Stimulated activated naive CD8-positive, alpha-beta T cell treated with anti-CD3 and anti-CD28 coated beads, Interleukin-15, Interleukin-2, amounts not matched to agents 100 U/mL and 50 U/mL, for 24 hours (primary cell): ENCODE measurements at regions not wholly inside any gene's neighbourhood (a gene's known extent, or its start where the extent isn't known, plus 50 kb on each side); places are given as distances from the start of the nearest gene placed in this dataset.
"Not testable (repeated sequence)": the region's sequence is repeated elsewhere in the genome, so short reads cannot be mapped to it uniquely, and the experiment has no call there.

Experiments
- ATAC-seq: fragments of 150-1000 bp; cut with Tn5 transposase; one replicate; pipeline ENCODE4 v1.10.0; 2021
- DNase-seq: peaks from one replicate; pipeline ENCODE4 v3.0.0; 2021

DNA sequence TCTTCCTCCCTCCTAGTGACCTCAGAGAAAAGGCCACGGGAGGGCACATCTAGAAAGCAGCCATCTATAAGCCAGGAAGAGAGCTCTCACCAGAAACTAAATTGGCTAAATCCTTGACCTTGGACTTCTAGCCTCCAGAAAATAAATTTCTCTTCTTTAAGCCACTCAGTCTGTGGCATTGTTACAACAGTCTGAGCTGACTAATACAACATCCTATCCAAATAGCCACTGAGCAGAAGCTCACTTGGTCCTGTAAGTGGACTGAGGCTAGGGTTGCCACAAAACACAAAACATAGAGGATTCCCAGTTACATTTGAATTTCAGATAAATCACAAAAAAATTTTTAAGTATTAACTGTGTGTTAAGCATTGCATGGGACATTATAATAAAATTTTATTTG, 383.4 kb downstream of the MLLT3 start:
- DNase-seq = no peak
- no peak for ATAC-seq

DNA sequence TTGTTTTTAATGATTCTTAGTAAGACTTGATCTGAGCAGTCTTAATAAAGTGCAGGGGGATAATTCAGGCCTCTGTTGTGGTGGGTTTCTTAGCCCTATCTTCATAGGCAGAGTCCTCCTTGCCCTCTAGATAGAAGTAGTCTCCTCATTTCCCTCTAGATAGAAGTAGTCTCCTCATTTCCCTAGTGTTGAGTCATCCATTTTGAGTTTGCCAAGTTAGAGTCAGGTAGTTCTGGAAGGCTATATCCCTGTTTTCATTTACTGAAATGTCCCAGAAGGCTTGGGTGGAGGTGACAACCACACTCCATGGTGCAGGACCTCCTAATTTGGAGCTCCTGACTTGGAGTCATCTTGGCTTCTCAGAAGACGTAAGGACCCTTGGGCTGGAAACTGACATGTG, 384.6 kb downstream of the MLLT3 start:
- no peak for DNase-seq

DNA sequence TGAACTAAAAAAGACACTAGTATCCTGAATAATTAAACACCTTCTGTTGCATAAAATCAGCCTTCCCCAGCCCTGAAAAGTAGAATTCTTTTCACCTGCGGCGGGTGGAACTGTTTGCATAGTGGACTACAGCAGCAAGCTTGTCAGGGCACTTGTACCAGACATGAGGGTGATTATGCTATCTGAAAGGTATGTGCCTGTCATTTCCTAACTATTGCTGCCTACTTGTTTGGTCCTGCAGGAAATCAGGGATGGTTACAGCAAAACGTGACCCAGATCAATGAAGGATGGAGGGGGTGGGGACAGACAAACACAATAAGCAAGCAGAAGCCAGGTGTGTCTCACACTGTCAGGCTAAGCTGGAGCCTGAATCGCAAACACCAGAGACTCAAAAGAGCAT, 385.6 kb downstream of the MLLT3 start:
- ATAC-seq (no peak), DNase-seq (no peak)

More for the DNA sequence above, 384.6 kb downstream of the MLLT3 start:
- ATAC-seq = no peak

DNA sequence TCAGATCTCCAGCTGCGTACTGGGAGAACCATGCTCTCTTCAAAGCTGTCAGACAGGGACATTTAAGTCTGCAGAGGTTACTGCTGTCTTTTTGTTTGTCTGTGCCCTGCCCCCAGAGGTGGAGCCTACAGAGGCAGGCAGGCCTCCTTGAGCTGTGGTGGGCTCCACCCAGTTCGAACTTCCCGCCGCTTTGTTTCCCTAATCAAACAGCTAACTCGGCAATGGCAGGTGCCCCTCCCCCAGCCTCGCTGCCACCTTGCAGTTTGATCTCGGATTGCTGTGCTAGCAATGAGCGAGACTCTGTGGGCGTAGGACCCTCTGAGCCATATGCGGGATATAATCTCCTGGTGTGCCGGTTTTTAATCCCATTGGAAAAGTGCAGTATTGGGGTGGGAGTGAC, 387.1 kb downstream of the MLLT3 start:
- not testable (repeated sequence) for ATAC-seq

DNA sequence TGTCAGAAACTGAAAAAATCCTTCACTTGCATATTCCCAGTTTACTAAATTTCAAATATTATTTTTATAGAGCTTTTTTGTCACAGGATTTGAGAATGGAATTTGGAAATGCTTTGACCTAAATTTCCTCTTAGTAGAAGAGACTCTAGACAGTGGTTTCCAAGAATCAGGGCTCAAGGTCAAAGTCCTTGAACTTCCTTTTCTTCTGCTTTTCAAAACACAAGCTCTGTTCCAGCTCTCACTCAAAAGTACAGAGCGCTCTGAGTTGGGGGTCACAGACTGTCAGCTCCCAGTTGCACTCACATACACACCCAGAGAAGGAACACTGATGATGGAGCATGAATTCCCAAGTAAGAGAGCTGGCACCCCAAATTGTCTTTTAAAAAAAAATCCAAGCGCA, 394.2 kb downstream of the MLLT3 start:
- DNase-seq (no peak), ATAC-seq (no peak)

More for the DNA sequence above, 387.1 kb downstream of the MLLT3 start:
- DNase-seq = not testable (repeated sequence)

DNA sequence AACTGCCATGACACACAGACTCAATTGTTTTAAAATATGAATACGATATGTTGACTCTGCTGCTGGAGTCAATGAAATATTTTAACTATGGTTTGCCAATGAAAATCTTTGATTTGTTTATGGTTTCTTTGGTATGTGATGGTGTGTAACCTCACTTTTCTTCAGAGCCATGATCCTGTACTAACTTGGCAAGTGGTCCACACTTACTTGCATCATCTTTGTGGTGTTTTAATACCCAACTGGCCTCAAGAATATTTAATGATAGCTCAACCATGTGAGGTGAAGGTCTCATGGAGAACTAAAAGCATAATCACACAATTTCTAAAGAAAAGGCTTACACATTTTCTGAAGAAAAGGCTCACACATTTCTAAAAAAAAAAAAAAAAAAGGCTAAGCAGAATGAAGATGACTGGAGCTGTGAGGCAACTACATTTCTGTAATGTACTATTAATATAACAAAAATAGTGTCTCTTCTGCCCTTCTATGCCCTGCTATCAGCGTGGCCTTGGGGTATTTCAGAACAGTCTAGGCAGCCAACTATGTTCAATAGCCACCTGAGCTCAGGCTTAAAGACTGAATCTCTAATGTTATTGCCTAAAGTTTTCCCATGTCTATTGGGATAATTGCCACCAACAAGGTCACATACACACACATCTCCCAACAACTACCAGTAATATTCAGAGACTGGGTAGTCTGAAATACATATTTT, 395.0 kb downstream of the MLLT3 start:
- DNase-seq (no peak), ATAC-seq (no peak)

DNA sequence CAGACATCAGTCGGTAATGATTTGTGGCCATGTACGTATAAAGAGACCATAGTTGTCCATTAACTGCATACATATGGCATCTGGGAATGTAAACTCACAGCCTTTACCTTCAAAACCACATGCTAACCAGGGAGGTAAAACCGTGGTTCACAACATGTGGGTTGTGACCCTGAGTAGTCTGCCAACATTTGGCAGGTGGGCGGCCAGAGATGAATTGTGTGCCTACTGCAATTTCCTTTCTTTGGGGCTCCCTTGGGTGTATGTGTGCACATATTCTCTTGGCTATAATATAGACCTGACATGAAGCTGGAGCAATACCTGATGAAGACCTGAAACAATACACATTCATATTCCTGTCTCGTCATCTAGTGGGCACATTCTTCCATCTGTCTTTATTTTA, 396.0 kb downstream of the MLLT3 start:
- ATAC-seq = no peak
- no peak for DNase-seq

DNA sequence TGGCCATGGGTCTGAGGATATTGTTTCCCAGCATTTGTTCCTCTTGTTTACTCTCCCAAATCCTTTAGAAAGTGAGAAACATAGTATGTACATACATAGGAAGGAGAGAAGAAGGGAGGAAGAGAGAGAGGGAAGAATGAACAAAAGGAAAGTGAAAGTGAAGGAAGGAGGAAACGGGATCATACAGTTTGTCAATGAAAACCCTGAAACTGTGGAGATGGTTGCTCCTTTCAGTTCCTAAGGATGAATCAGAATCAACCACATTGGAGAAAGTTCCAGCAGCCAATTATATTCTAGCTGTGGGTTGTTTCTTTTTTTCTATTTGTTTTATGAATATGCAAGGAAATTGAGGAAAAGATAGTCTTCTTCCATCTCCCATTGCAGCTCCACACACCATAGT, 396.5 kb downstream of the MLLT3 start:
- ATAC-seq (no peak), DNase-seq (no peak)

DNA sequence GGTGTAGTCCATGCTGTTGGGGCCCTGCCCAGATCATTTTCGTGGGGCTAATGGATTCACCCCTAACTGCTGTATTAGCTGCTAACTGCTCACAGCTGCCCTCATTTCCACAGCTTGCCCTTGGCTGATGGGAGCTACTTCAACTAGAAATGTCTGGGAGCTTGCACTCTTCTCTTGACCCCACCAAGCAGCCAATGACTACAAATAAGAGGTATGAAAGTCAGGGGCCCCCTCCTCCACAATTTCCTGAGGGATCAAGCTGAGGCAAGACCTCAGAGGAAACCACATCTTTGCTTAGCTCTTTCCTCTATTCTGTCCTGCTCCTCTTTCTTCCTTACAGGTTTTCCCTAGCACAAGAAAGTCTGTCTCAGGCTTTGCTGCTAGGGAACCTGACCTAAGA, 397.5 kb downstream of the MLLT3 start:
- ATAC-seq (no peak), DNase-seq (no peak)

DNA sequence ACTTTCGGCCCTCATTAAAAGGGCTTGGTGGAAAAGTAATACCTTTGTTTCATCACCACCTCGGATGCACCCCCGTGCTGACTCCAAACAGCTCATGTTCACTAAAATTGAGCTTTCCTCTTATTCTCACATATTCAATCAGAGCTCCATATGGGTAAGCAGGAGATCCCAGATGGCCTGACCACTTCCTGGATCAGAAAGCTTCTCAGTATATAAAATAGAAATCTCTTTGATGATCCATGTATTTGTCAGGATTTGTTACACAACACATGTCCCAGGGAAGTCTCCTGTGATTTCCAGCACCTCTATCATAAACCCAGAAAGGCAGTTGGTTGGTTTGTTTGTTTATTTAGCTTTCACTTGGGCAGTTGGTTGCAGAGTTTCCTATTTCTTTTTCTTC, 402.0 kb downstream of the MLLT3 start:
- no peak for ATAC-seq

DNA sequence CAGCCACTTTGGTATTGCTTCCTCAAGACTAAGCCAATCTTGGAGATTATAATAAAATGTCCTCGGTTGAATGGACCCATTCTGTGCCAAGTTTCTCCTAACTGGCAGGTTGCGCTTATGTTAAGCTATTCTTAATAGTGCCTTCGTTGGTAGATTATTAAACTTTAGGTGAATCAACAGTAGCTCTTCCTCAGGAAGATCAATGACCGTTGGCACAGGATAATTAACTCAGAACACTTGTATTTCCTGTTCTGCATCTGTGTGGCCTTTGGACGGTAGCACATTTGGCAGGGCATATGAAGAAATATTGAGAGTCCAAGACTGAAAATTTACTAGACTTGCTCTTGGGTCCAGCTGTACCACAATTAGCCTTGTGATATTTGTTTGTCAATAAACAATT, 402.9 kb downstream of the MLLT3 start:
- ATAC-seq (no peak), DNase-seq (no peak)

More for the DNA sequence above, 402.0 kb downstream of the MLLT3 start:
- no peak for DNase-seq

DNA sequence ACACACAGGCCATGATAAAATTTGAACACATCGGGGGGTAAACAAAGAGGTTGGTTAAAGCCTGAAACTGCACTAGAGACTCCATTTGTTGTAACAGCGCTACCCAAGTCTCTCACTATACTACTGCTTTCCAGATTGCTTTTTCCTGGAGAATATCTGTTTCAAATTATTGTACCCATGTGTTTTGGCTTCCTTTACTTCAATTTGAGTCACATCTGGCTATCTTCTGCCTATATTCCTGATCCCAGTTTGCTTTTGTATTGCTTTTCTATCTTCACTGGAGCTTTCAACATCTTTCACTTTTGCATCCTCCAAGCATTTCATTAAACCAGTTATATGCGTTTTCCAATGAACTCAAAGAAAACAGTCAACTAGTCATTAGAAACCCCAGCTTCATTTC, 404.7 kb downstream of the MLLT3 start:
- no peak for DNase-seq
- ATAC-seq = no peak

DNA sequence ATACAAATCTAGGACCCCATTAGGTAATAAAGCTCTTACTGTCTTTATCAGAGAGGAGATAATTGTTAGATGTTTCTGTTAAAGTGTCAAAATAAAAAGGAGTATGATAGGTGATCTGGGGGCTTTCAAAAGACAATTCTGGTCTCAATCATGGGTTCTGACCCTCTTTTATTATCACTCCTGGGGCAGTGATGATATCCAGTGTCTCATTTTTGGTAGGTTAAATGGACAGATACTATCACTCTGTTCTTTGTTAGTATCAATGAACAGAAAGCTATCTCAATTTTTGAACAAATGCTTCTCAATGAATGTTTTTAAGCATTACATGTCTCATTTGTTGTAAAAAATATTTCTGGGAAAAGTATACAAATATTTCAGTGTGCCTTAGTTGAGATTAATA, 405.9 kb downstream of the MLLT3 start:
- ATAC-seq = no peak
- DNase-seq = no peak

DNA sequence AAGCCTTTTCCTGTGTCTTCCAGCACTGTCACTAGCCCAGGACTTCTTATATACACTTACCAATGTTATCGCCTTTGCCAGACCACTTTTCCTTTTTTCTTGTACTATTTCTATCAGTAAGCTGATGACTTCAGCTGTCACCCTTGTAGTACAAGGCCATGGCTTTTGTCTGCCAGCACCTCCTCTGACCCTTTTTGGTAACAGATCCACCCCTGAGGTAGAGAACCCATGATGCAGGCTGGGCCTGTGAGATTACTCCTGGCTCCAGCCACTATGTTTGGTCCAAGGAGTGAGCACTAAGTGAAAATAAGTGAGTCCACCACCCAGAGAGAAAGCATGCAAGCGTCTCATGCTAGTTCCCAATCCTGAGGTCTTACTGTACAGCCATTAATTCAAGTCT, 406.7 kb downstream of the MLLT3 start:
- no peak for DNase-seq
- no peak for ATAC-seq

DNA sequence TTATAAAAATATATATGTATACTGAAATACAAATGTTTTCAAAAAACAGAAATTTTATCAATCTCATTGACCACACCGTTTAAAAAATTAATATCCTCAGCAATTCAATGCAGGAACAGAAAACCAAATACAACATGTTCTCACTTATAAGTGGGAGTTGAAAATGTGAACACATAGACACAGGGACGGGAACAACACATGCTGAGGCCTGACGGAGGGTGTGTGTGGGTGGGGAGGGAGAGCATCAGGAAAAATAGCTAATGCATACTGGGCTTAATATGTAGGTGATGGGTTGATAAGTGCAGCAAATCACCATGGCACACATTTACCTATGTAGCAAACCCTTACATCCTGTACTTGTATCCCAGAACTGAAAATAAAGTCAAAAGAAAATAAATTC, 409.5 kb downstream of the MLLT3 start:
- ATAC-seq (no peak), DNase-seq (no peak)

DNA sequence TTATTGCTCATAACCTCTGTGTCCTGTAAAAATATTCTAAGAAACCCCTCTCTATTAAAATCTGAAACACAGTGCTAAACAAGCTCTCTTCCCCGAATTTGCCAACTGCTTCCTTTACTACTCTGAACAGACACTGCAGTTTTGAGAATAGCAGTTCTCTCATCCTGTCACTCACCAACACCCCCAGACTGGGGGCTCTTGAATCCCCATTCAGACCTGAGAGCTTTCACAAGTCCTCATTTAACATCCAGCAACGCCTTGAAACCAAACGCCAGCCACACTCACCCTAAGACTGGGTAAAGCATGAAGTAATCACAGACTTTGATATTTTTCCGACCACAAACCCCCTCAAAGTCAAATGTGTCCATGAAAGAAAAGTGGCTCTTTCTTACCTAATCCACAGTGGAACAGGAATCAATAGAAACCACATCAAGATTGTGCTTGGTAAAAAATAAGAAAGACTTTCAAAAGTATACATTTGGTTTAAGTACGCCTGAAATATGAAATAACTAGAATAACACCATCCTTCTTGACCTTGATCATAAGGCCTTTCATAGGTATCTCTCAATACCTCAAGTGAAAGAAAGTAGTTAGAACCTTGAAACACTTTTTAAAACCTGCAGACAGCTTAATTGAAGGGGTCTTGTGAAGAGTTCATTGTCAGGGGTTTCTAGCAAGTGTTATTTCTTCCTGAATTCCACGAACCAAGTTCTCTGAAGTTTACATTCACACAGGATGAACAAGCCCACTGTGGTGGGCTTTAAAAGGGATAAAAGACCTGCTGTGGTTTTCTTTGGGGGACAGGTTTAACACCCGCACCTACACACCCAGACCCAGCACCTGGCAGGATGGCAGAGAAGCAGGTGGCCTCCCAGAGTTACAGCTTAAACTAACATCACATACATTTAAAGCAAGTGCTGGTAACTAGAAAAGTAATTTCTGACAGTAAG, 412.6 kb downstream of the MLLT3 start:
- peak; percentile 65 for DNase-seq
- ATAC-seq = peak; percentile 92

DNA sequence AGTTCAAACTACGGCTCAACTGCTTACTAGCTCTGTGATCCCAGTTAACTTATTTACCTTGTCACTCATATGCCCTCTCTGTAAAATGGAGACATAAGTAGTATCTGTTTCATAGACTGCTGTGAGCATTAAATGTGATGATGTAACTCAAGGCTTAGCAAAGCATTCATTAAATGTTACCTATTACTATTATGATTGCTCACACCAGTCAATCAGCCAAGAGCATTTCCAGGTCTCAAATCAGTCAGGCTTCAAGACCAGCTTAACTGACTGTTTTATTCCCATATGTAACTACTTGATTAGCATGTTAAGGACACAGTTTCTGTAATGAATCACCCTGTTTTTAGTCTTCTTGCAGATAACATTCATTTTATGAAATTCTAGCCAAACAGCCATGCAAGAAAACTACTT, 413.3 kb downstream of the MLLT3 start:
- DNase-seq (no peak), ATAC-seq (peak; percentile 79)

DNA sequence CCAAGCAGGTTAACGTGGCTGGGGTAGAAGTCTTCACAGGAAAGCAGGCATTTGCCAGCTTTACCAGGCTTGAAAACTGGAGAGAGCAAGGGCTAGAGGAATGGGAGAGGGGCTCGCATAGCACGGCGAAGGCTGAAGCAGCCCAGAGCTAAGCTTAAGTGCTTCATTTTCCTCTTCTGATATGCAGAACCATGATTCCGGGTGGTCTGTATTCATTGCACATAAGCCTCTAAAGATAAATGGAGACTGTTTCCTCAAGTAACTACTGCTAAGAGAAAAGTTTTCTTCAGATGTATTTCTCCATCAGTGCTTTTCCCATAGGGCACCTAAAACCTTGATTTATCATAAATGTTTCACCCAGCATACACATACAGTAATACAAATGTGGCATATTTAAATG, 414.1 kb downstream of the MLLT3 start:
- ATAC-seq = no peak
- DNase-seq = no peak

DNA sequence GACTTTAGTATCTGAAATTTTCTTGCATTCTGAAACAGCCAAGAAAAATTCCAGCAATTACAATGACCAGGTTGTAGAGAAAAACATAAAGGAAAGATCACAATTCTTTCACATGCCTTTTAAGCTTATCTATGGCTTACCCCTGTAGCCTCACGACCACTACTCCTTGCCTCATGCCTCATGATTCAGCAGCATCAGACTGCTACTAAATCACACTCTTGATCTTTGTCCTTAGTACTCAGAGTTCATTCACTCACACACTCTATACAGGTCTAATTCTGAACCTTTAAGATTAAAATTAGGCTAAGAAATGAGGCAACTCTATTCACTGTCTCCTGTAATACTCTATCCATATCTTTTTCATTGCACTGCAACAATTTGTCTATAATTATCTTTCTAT, 415.1 kb downstream of the MLLT3 start:
- no peak for DNase-seq
- ATAC-seq = no peak

DNA sequence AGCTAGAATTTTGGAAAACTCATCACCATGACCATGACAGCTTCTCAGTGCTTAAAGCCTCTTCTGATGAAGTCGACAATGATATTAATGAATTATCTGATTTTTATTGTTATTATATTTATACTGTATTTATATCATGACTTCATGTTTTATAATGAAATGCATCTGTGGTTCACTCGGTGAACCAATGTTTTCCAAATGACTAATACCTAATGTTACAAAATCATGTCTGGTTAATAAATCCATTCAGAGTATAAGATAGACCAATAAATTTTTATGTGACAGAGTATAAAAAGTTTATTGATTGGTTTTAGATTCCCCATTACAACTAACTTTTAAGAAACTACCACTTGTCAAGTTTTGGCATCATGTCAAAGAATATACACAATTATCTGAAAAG, 416.5 kb downstream of the MLLT3 start:
- no peak for ATAC-seq
- DNase-seq = no peak

DNA sequence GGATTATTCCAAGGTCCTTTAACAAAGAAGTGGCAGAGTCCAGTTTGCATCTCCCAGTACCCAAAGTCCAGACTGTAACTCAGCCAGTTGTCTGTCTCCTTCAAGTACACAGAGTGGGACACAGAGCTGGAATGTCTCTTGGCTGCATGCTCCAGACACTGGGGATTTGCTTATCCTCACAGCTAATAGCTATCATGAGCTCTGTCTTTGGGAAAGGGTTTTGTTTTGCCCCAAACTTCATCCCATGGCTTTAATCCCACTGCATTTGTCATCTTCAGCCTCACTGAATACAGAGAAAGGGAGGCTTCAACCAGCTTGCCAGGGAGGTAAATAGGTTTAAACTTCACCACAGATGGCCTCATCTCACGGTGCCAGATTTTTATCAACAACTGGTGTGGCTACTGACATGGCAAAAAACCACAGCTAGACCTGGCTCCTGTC, 412.2 kb upstream of the SLC24A2 start:
- DNase-seq (no peak), ATAC-seq (no peak)

DNA sequence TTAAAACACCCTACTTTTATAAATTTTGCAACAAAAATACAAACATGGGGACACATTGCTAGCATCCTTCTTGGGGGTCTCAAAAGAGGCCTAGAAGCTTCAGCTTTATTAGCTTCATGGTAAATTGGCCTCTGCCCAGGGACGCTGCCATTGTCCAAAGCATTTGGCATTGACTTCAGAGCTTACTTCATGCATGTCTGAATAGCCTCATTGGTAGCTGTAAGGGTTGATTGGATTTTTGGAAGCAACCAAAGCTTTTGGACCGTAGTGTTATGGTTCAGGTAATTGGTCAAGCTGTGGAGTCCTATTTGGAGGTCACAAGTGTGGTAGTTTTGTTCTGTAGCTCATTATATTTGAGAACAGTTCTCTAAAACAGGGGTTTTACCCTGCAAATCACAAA, 411.7 kb upstream of the SLC24A2 start:
- ATAC-seq (no peak), DNase-seq (no peak)

DNA sequence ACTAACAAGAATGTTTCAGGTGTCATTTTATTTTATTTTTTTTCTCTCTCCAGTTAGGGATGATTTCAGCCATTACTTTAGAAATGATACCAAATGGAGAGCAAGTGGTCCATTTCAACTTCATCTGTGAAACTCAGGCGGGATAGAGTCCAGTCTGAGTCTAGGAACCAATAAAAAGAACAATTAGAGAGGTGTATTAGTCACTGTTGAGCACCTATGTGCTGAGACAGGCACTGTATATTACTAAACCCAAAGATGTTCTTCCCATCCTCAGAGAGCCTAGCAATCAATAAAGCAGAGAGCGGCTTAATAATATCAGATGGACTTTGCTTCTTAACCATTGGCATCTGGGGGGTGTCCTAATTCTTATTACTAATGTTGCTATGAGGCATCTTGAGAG, 410.3 kb upstream of the SLC24A2 start:
- ATAC-seq (no peak), DNase-seq (no peak)
